ENCODE measurements at regions not wholly inside any gene's neighbourhood (a gene's known extent, or its start where the extent isn't known, plus 50 kb on each side); places are given as distances from the start of the nearest gene placed in this dataset.

- no peaks in the 10 kb centered on the region for H3K36me3 ChIP-seq (ENCODE audit: control insufficient read depth in 1 of 2, insufficient read depth in 2 of 2, low read length in 1 of 2)
- WGBS, 2 donors: 84 to 87% methylated on average over 4 of the region's 4 CpGs
- H3K27ac ChIP-seq (ENCODE audit: low read depth in 1 of 2, low read length in 2 of 2): no peak overlapping the region
- H3K9me3 ChIP-seq (ENCODE audit: control insufficient read depth, low read length): peaks cover 2% of the 10 kb centered on the region
- no peak overlapping the region for H3K4me3 ChIP-seq (ENCODE audit: low read length in 2 of 2)
- no peak for DNase-seq
- H3K27me3 ChIP-seq (ENCODE audit: control insufficient read depth in 1 of 2, insufficient read depth in 2 of 2, low read length in 1 of 2): no peaks in the 10 kb centered on the region
- H3K4me1 ChIP-seq (ENCODE audit: control insufficient read depth in 1 of 2, insufficient read depth in 2 of 2, low read length in 2 of 2): no peaks in the 10 kb centered on the region
- ATAC-seq (ENCODE audit: low FRiP score): no peak
- intact Hi-C loops (cut with DNase I): no loop called here
Observed at GRCh38 chr18:51266773-51267172, 69.3 kb upstream of the MEX3C start.

DNA sequence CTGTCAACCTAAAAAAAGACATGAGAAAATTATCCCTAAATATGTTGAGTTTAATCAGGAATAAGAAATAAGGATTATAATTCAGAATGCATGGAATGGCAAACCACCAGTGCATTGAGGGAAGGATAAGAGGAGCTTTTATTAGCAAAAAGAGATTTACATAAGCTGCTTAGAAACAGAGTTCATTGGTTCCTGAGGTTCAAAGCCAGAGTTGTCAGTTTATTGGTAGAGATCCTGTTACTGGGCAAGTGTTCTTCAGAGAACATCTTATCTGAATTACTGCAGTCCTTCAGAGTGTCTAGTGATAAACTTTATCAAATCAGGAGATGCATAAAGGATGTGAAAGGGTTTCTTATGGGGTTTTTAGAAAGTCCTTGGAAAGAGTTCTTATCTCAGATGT lies 76.0 kb upstream of the MEX3C start:
- ATAC-seq (ENCODE audit: low FRiP score) (no peak), DNase-seq (no peak)
- intact Hi-C loops (cut with DNase I): no loop called here
- H3K27ac ChIP-seq (ENCODE audit: low read depth in 1 of 2, low read length in 2 of 2): no peak overlapping the region
- H3K36me3 ChIP-seq (ENCODE audit: control insufficient read depth in 1 of 2, insufficient read depth in 2 of 2, low read length in 1 of 2): no peaks in the 10 kb centered on the region
- H3K4me3 ChIP-seq (ENCODE audit: low read length in 2 of 2): no peak overlapping the region
- peaks cover 0 to 5% of the 10 kb centered on the region in 2 donors for H3K27me3 ChIP-seq (ENCODE audit: control insufficient read depth in 1 of 2, insufficient read depth in 2 of 2, low read length in 1 of 2)
- peaks cover 2% of the 10 kb centered on the region for H3K9me3 ChIP-seq (ENCODE audit: control insufficient read depth, low read length)
- H3K4me1 ChIP-seq (ENCODE audit: control insufficient read depth in 1 of 2, insufficient read depth in 2 of 2, low read length in 2 of 2): no peaks in the 10 kb centered on the region

- ATAC-seq (ENCODE audit: low FRiP score) (no peak), DNase-seq (no peak)
- Histone ChIP-seq H3K27me3 (ENCODE audit: control insufficient read depth in 1 of 2, insufficient read depth in 2 of 2, low read length in 1 of 2) (peaks cover 0 to 5% of the 10 kb centered on the region in 2 donors), H3K9me3 (ENCODE audit: control insufficient read depth, low read length) (no peaks in the 10 kb centered on the region), H3K4me1 (ENCODE audit: control insufficient read depth in 1 of 2, insufficient read depth in 2 of 2, low read length in 2 of 2) (no peaks in the 10 kb centered on the region), H3K36me3 (ENCODE audit: control insufficient read depth in 1 of 2, insufficient read depth in 2 of 2, low read length in 1 of 2) (no peaks in the 10 kb centered on the region), H3K27ac (ENCODE audit: low read depth in 1 of 2, low read length in 2 of 2) (no peak overlapping the region), H3K4me3 (ENCODE audit: low read length in 2 of 2) (no peak overlapping the region)
- intact Hi-C loops (cut with DNase I): no loop called here
- 61 to 73% methylated on average over 6 of the region's 6 CpGs for WGBS, 2 donors
Observed at GRCh38 chr18:51275712-51276476, 78.4 kb upstream of the MEX3C start.

DNA sequence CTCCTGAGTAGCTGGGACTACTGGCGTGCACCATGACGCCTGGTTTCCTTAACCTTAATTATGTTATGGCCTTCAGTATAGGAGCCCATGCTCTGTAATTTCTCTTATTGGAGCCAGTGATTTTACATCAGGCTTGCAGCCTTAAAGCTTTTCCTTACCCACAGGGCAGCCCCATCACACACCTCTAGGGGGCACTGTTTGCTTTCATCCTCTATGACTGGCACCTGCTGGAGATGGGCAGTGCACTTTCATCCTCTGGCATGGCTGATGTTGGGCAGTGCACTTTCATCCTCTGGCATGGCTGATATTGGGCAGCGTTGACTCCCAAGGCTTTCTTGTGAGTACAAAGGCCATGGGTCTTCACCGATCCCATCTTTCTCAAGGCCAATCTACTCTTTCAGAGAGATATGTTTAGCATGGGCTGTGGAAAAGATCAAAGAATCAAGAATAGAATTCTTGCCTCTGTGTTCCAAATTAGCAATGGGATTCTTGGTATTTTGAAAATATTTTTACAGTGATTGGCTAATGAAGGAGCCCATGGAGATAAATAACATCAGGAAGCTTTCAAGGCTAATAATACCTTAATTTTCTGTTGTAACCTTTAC lies 80.7 kb upstream of the MEX3C start:
- H3K27me3 ChIP-seq (ENCODE audit: control insufficient read depth in 1 of 2, insufficient read depth in 2 of 2, low read length in 1 of 2): peaks cover 0 to 4% of the 10 kb centered on the region in 2 donors
- ATAC-seq (ENCODE audit: low FRiP score) (no peak), DNase-seq (no peak)
- no peak overlapping the region for H3K4me3 ChIP-seq (ENCODE audit: low read length in 2 of 2)
- no peak overlapping the region for H3K27ac ChIP-seq (ENCODE audit: low read depth in 1 of 2, low read length in 2 of 2)
- intact Hi-C loops (cut with DNase I): no loop called here
- no peaks in the 10 kb centered on the region for H3K36me3 ChIP-seq (ENCODE audit: control insufficient read depth in 1 of 2, insufficient read depth in 2 of 2, low read length in 1 of 2)
- no peaks in the 10 kb centered on the region for H3K9me3 ChIP-seq (ENCODE audit: control insufficient read depth, low read length)
- no peaks in the 10 kb centered on the region for H3K4me1 ChIP-seq (ENCODE audit: control insufficient read depth in 1 of 2, insufficient read depth in 2 of 2, low read length in 2 of 2)
- WGBS, 2 donors: 69 to 75% methylated on average over 4 of the region's 4 CpGs

DNA sequence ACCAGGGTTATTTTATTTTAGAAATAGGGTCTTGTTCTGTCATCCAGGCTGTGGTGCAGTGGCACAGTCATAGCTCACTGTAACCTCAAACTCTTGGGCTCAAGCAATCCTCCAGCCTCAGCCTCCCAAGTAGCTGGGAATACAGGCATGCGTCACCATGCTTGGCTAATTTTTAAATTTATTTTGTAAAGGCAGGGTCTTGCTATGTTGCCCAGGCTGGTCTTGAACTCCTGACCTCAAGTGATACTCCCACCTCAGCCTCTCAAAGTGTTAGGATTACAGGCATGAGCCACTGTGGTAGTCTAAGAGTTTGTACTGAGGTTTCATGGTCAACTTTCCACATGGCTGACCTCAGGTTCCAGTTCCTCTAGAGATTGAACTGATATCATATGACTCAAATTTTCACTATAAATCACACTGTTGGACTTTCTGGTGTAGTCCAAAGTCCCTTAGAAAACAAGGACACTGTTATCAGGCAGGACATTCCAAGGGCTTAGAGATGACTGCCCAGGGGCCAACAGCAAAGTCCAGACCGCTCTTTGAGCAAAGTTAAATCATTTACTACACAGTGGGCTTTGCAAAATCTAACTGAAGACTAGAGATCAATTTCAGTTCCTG lies 82.0 kb upstream of the MEX3C start:
- DNase-seq: no peak
- no peaks in the 10 kb centered on the region for H3K4me1 ChIP-seq (ENCODE audit: control insufficient read depth in 1 of 2, insufficient read depth in 2 of 2, low read length in 2 of 2)
- ATAC-seq (ENCODE audit: low FRiP score): no peak

GRCh38 chr18:51287818-51288508 lies 90.5 kb upstream of the MEX3C start:
- 60 to 61% methylated on average over 5 of the region's 5 CpGs for WGBS, 2 donors

More for the DNA sequence above, 82.0 kb upstream of the MEX3C start:
- Histone ChIP-seq H3K36me3 (ENCODE audit: control insufficient read depth in 1 of 2, insufficient read depth in 2 of 2, low read length in 1 of 2) (no peaks in the 10 kb centered on the region), H3K27me3 (ENCODE audit: control insufficient read depth in 1 of 2, insufficient read depth in 2 of 2, low read length in 1 of 2) (peaks cover 0 to 3% of the 10 kb centered on the region in 2 donors), H3K4me3 (ENCODE audit: low read length in 2 of 2) (no peak overlapping the region), H3K9me3 (ENCODE audit: control insufficient read depth, low read length) (no peaks in the 10 kb centered on the region), H3K27ac (ENCODE audit: low read depth in 1 of 2, low read length in 2 of 2) (no peak overlapping the region)
- intact Hi-C loops (cut with DNase I): no loop called here
- 90% methylated on average over 2 of the region's 2 CpGs for WGBS, 2 donors

DNA sequence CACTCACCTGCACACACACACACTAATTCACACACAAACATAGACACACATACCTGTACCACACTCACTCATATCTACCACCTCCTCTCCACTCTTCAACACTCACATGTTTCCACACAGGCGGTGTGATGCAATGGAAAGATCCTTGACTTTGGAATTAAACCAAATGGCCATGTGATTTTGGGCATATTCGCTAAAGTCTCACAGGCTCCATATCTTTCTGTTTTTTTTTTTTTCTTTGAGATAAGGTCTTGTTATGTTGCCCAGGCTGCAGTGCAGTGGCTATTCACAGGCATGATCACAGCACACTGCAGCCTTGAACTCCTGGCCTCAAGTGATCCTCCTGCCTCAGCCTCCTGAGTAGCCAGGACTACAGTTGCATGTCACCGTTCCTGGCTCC lies 91.1 kb upstream of the MEX3C start:
- intact Hi-C loops (cut with DNase I): no loop called here
- H3K27ac ChIP-seq (ENCODE audit: low read depth in 1 of 2, low read length in 2 of 2): no peak overlapping the region
- no peaks in the 10 kb centered on the region for H3K4me1 ChIP-seq (ENCODE audit: control insufficient read depth in 1 of 2, insufficient read depth in 2 of 2, low read length in 2 of 2)
- DNase-seq (no peak), ATAC-seq (ENCODE audit: low FRiP score) (no peak)
- H3K36me3 ChIP-seq (ENCODE audit: control insufficient read depth in 1 of 2, insufficient read depth in 2 of 2, low read length in 1 of 2): no peaks in the 10 kb centered on the region
- no peaks in the 10 kb centered on the region for H3K27me3 ChIP-seq (ENCODE audit: control insufficient read depth in 1 of 2, insufficient read depth in 2 of 2, low read length in 1 of 2)
- H3K4me3 ChIP-seq (ENCODE audit: low read length in 2 of 2): no peak overlapping the region
- 38 to 50% methylated on average over 3 of the region's 3 CpGs for WGBS, 2 donors
- no peaks in the 10 kb centered on the region for H3K9me3 ChIP-seq (ENCODE audit: control insufficient read depth, low read length)

More at GRCh38 chr18:51287818-51288508, 90.5 kb upstream of the MEX3C start:
- intact Hi-C loops (cut with DNase I): no loop called here
- DNase-seq (no peak), ATAC-seq (ENCODE audit: low FRiP score) (no peak)
- no peaks in the 10 kb centered on the region for H3K36me3 ChIP-seq (ENCODE audit: control insufficient read depth in 1 of 2, insufficient read depth in 2 of 2, low read length in 1 of 2)
- H3K27me3 ChIP-seq (ENCODE audit: control insufficient read depth in 1 of 2, insufficient read depth in 2 of 2, low read length in 1 of 2): no peaks in the 10 kb centered on the region
- H3K27ac ChIP-seq (ENCODE audit: low read depth in 1 of 2, low read length in 2 of 2): no peak overlapping the region
- no peak overlapping the region for H3K4me3 ChIP-seq (ENCODE audit: low read length in 2 of 2)
- H3K9me3 ChIP-seq (ENCODE audit: control insufficient read depth, low read length): no peaks in the 10 kb centered on the region
- H3K4me1 ChIP-seq (ENCODE audit: control insufficient read depth in 1 of 2, insufficient read depth in 2 of 2, low read length in 2 of 2): no peaks in the 10 kb centered on the region

DNA sequence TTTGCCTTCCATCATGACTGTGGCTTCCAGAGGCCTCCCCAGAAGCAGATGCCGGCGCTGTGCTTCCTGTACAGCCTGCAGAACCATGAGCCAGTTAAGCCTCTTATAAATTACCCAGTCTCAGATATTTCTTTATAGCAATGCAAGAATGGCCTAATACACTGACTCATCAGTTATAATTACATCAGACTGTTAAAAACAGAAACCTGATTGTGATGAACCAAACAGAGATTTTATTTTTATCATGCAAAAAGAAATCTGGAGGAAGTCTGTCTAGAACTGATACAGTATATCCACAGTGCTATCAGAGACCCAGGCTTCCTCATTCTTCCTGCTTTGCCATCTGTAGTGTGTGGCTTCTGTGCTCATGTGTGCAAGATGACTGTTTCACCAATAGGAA lies 93.4 kb upstream of the MEX3C start:
- no peak overlapping the region for H3K27ac ChIP-seq (ENCODE audit: low read depth in 1 of 2, low read length in 2 of 2)
- H3K9me3 ChIP-seq (ENCODE audit: control insufficient read depth, low read length): peaks cover 1% of the 10 kb centered on the region
- 81 to 87% methylated on average over 2 of the region's 2 CpGs for WGBS, 2 donors
- ATAC-seq (ENCODE audit: low FRiP score) (no peak), DNase-seq (no peak)
- H3K4me1 ChIP-seq (ENCODE audit: control insufficient read depth in 1 of 2, insufficient read depth in 2 of 2, low read length in 2 of 2): no peaks in the 10 kb centered on the region
- no peaks in the 10 kb centered on the region for H3K36me3 ChIP-seq (ENCODE audit: control insufficient read depth in 1 of 2, insufficient read depth in 2 of 2, low read length in 1 of 2)
- no peaks in the 10 kb centered on the region for H3K27me3 ChIP-seq (ENCODE audit: control insufficient read depth in 1 of 2, insufficient read depth in 2 of 2, low read length in 1 of 2)
- no peak overlapping the region for H3K4me3 ChIP-seq (ENCODE audit: low read length in 2 of 2)
- intact Hi-C loops (cut with DNase I): no loop called here
